Heart left ventricle (tissue), 16 donors: ENCODE measurements at regions not wholly inside any gene's neighbourhood (a gene's known extent, or its start where the extent isn't known, plus 50 kb on each side); places are given as distances from the start of the nearest gene placed in this dataset.

Experiments used
- ATAC-seq, 4 donors: fragments of 200-7000 bp; cut with Tn5 transposase; one replicate each; pipeline ENCODE4 v1.9.1; 2020 to 2022; ENCODE audit warnings: moderate library complexity in 4 of 4, mild to moderate bottlenecking in 3 of 4, moderate number of reproducible peaks in 1 of 4
- DNase-seq, 5 donors: peaks; one replicate each; pipeline ENCODE4 v3.0.0-alpha.2; 2020
- H3K27ac ChIP-seq, 12 donors: fragments of 200-600 bp; sonication (generic) in 4 of 12; one replicate each; pipeline versions ENCODE4 v1.5.0 to v1.8.0; 2016 to 2022; ENCODE audit warnings: mild to moderate bottlenecking in 2 of 12
- H3K27me3 ChIP-seq, 9 donors: fragments of 200-600 bp; sonication (generic) in 2 of 9; one replicate each; pipeline versions ENCODE4 v1.5.1 to v1.8.0; 2016 to 2022; ENCODE audit warnings: mild to moderate bottlenecking in 3 of 9
- H3K36me3 ChIP-seq, 9 donors: fragments of 200-600 bp; sonication (generic) in 2 of 9; one replicate each; pipeline versions ENCODE4 v1.5.0 to v1.8.0; 2018 to 2022; ENCODE audit warnings: mild to moderate bottlenecking in 2 of 9
- H3K4me1 ChIP-seq, 12 donors: fragments of 200-600 bp; sonication (generic) in 4 of 12; one replicate each; pipeline versions ENCODE4 v1.5.0 to v1.8.0; 2016 to 2022; ENCODE audit warnings: mild to moderate bottlenecking in 3 of 12
- H3K4me3 ChIP-seq, 12 donors: fragments of 200-600 bp; sonication (generic) in 4 of 12; one replicate each; pipeline versions ENCODE4 v1.5.0 to v1.8.0; 2017 to 2022; ENCODE audit warnings: mild to moderate bottlenecking in 9 of 12, moderate library complexity in 4 of 12
- H3K9me3 ChIP-seq, 12 donors: fragments of 200-600 bp; sonication (generic) in 4 of 12; one replicate each; pipeline versions ENCODE4 v1.5.0 to v1.8.0; 2016 to 2022; ENCODE audit warnings: mild to moderate bottlenecking in 1 of 12
- POLR2A ChIP-seq, 2 donors: fragments of 450-650 bp; IDR thresholded peaks; one replicate each; pipeline ENCODE4 v1.6.1; 2017; ENCODE audit warnings: antibody characterized with exemption in 2 of 2, mild to moderate bottlenecking in 2 of 2, moderate library complexity in 2 of 2
- WGBS, 4 donors: extraction: QIAGEN DNeasy Blood & Tissue Kit in 2 of 4; methylation state at CpG; one replicate each; pipeline versions ENCODE4 v1.1.5 to v1.1.7; 2013 to 2018; 5-methylcytosine and 5-hydroxymethylcytosine counted together
- intact Hi-C, 10 donors: fragments of 100-400 bp; cut with DNase I; formaldehyde crosslinking; loops; one replicate each; pipeline versions ENCODE4 v1.11.1 to v1.14.2; 2022
- TF ChIP-seq, protein P1 (sequence below), 12 donors: fragments of 200-600 bp; sonication (generic) in 4 of 12; IDR thresholded peaks; one replicate each; pipeline versions ENCODE4 v1.5.0 to v1.8.0; 2018 to 2022; ENCODE audit warnings: antibody characterized with exemption in 12 of 12, mild to moderate bottlenecking in 5 of 12
- donor health status: ischemic (EF 13 %, LVEDD 7.1; RV severe dilation, severe dysfunction).
- donor health status: healthy with polysubstance abuse.
- donor health status: DM: no; HTN: yes; CAD: no.
- donor health status: DM: no; HTN: no; CAD: no.
- donor health status: ischemic (EF 25% LVEDD 6.9; RV normal size, moderate dysfunction).
- donor health status: ischemic (EF 25% LVEDD 5.7; RV mildly dilated, moderate dysfunction).
- donor health status: healthy.
- donor health status: DM: yes; HTN: yes; CAD: no.
- donor health status: ischemic (EF 35%, LVEDD 5.7; RV mildly dilated, moderate dysfunction).
- donor health status: nonischemic (EF 11% LVEDD 7.7; RV severe dilation, severe dysfunction).
- donor health status: DM: yes; HTN: yes; CAD: no.
- donor health status: PGD.
- donor health status: ischemic (EF 29% LVEDD 5.4; RV normal size, mild dysfunction).
- donor health status: nonischemic (EF 23%, LVEDD 6.1; RV moderate dilation, normal function).

DNA sequence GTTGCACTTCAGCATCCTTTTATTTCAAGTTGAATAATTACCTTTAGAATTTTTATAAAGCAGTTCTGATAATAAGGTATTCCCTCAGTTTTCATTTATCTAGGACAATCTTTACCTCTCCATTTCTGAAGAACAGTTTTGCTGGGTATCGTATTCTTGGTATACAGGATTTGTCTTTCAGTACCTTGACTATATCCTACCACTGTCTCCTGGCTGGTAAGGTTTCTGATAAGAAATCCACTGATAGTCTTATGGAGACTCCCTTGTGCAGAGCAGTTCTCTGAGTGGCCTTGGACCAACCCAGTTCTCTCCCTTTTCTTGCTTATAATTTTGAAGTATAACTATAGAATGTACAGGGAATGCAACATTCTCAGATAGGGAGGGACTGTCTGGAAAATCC, 51.3 kb upstream of the SAMD3 start:
- DNase-seq (no peak), ATAC-seq (no peak)
- TF ChIP-seq, protein P1, sequence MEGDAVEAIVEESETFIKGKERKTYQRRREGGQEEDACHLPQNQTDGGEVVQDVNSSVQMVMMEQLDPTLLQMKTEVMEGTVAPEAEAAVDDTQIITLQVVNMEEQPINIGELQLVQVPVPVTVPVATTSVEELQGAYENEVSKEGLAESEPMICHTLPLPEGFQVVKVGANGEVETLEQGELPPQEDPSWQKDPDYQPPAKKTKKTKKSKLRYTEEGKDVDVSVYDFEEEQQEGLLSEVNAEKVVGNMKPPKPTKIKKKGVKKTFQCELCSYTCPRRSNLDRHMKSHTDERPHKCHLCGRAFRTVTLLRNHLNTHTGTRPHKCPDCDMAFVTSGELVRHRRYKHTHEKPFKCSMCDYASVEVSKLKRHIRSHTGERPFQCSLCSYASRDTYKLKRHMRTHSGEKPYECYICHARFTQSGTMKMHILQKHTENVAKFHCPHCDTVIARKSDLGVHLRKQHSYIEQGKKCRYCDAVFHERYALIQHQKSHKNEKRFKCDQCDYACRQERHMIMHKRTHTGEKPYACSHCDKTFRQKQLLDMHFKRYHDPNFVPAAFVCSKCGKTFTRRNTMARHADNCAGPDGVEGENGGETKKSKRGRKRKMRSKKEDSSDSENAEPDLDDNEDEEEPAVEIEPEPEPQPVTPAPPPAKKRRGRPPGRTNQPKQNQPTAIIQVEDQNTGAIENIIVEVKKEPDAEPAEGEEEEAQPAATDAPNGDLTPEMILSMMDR (IDR thresholded peaks at IDR 0.05): no peak
- no peak for TF ChIP-seq POLR2A (IDR thresholded peaks at IDR 0.05)
- WGBS, 4 donors: 89 to 97% (median 94%) methylated on average over 1 of the region's 1 CpG
- Histone ChIP-seq H3K9me3 (peaks cover 0 to 54% (median 32%) of the 10 kb centered on the region in 12 donors), H3K27ac (no peak overlapping the region), H3K36me3 (no peaks in the 10 kb centered on the region), H3K4me1 (no peaks in the 10 kb centered on the region), H3K27me3 (no peaks in the 10 kb centered on the region), H3K4me3 (no peak overlapping the region)
- intact Hi-C loops: no loop called here
